NCI-H2029 treated with DMSO at 0.1 percent for 48 hours (cell line): ENCODE measurements at regions not wholly inside any gene's neighbourhood (a gene's known extent, or its start where the extent isn't known, plus 50 kb on each side); places are given as distances from the start of the nearest gene placed in this dataset.

Experiments
- DNase-seq: peaks from one replicate; lab custom pipeline; 2025; lab: John Stamatoyannopoulos, UW

DNA sequence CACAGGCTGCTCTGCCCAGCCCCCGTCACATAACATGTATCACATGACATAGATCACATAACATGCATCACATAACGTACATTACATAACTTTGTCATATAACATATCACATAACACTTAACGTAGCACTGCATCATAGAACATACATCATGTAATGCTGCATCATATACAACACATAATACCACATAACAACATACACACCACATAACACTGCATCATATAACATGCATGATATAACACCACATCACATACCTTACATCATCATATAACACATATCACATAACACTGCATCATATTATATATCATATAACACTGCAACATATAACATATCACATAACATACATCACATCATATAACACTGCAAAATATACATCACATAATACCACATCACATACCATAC lies 83.8 kb downstream of the AXIN2 start:
- DNase-seq, result no peak

GRCh38 chr17:65474660-65475059 lies 86.8 kb downstream of the AXIN2 start:
- no peak for DNase-seq

GRCh38 chr17:65473985-65474384 lies 87.5 kb downstream of the AXIN2 start:
- DNase-seq, result no peak

GRCh38 chr17:65473363-65473762 lies 88.1 kb downstream of the AXIN2 start:
- DNase-seq, result no peak

DNA sequence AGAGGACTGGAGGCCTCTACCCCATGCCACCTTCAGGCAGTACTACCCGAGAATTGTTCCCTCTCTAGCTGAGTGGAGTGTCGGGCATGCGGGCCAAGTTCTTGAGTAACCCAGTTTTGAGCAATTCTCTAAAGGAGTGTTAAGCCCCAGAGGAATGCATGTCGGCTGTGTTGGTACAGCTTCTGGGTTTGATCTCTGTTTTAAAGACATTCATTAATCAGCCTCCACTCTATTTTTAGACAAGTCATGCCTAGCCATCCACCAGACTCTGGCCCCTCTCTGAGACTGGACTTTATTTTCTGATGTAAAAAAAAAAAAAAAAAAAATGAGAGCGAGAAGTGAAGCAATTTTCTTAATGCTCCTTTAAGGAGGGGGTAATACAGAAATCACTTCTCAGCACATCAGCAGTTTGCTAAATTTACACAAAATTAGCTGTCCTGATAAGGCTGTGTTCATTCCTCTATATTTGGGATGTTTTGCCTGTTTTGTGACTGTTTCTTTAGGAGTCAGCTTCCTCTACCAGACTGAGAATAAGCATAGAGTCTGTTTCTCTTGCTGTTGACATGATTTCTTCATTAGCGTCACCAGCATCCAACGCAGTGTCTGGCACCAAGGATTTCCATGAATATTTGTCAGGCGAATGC lies 88.7 kb downstream of the AXIN2 start:
- no peak for DNase-seq

DNA sequence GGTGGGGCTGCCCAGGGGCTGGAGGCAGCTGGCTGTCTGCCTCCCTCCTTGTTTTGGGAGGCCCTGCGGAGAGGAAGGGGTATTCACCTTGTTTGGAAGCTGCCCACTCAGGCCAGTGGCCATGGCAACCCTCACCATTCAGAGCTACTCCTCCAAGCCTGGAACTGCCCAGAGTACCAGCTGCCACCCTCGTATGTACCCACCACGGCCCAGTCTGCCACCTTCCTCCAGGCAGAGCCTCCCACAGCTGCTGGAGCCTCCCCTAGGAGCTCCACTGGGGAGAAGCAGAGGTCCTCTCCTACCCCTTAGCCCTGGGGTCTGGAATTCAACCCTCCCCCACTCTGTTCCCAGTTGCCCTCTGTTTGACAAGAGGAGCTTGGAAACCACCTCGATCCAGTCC lies 90.7 kb downstream of the AXIN2 start:
- no peak for DNase-seq

DNA sequence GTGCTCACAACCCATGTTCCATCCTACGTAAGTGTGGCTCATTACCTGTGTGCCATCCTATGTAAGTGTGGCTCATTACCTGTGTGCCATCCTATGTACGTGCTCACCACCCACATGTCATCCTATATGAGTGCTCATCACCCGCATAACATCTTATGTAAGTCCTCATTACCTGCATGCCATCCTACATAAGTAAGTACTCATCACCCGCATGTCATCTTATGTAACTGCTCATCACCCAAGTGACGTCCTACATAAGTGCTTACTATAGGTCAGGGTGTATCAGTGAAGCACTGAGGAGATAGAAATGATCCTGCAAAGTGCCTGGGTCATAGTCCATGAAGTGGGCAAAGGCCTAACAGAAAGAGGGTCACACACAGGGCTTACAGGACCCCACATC lies 93.1 kb downstream of the AXIN2 start:
- DNase-seq, result no peak

DNA sequence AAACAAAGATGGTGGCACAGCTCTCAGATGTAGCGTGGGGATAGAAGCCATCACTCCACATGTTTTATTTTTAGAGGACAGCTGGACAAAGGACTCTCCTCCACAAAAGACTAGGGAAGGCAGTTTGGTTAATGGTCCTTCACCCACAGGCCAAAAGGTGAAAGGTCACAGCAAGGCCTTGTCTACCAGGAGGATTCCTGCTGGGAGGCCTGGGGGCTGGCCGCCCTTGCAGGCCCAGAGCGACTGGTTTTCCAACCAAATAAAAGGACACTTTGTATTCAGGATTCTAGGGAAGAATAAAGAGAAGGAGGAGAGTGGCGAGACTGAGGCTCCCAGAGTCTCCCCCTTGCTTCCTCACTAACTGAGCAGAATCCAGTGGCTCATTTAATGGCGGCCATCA lies 94.3 kb downstream of the AXIN2 start:
- no peak for DNase-seq

DNA sequence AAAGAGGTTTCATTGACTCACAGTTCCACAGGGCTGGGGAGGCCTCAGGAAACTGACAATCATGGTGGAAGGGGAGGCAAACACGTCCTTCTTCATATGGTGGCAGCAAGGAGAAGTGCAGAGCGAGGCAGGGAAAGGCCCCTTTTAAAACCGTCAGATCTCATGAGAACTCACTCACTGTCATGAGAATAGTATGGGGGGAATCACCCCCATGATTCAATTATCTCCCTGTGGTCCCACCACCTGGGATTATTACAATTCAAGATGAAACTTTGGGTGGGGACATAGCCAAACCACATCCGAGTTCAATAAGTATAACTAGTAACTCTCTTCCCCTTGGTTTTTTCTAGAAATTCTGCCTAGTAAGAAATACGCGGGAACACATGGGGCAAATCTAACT lies 94.9 kb downstream of the AXIN2 start:
- no peak for DNase-seq

GRCh38 chr17:65463242-65463641 lies 98.2 kb downstream of the AXIN2 start:
- no peak for DNase-seq

GRCh38 chr17:65459677-65460347 lies 101.6 kb downstream of the AXIN2 start:
- no peak for DNase-seq

GRCh38 chr17:65457635-65458257 lies 103.7 kb downstream of the AXIN2 start:
- no peak for DNase-seq

- no peak for DNase-seq
Observed at GRCh38 chr17:65457183-65457582, 104.3 kb downstream of the AXIN2 start.

DNA sequence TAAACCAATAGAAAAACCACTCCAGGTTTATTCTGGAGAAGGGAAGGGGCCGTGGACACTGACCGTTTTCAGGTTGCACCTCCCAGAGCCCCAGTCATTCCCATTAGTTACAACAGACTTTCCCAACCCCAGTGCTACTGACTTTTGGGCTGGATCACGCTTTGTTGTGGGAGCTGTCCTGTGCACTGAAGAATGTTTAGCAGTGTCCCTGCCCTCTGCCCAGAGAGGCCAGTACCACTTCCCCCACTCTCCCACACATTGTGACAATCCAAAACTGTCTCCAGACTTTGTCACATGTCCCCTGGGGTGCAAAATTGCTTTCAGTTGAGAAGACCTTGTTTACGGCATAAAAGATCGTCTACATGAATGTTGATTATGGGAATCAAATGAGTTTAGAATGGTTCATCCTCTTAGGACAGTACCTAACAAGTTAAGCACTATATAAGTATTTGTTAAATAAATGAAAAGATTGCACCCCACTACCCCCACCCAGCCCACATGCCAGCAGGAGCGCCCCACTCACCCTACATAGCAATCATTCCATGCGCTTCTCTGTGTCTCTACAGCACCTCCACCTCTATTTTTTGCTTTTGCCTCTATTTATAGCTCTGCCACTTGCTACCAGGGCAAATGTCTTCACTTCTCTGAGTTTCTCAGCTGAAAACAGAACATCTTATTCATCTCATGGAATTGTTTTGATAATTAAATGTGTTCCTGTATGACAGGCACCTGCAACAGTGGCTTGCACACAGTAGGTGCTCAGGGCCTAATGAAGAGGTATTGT lies 104.9 kb downstream of the AXIN2 start:
- DNase-seq, result no peak

- no peak for DNase-seq
Observed at GRCh38 chr17:65455972-65456343, 105.5 kb downstream of the AXIN2 start.

- DNase-seq, result no peak
Observed at GRCh38 chr17:65455154-65455971, 106.1 kb downstream of the AXIN2 start.

DNA sequence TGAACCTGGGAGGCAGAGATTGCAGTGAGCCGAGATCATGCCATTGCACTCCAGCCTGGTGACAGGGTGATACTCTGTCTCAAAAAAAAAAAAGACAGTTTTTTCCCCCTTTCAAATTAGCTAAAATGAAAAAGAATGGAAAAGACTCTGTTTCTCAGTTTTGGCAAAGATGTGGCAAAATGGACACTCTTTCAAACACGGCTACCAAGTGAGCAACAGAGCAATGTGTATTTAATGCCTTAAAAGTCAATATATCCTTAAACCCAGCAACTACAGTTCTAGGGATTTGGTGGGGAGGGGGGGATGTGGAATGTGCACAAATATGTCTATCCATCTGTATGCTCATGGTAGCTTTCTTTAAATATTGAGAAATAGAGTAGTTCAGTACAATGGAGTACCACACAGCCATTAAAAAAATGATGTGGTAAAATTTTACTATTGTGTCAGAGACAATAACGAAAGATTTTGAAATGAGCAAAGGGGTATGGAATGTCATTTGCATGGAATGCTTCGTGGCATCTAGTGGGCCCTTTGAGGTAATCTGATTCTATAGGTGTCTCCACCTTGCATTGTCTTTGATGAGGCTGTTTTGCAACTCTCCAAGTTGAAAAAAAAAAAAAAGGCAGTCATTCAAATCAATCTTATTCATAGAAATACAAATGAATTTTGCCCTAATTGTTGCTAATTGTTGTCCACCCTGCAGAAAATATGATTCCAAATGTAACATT lies 108.1 kb downstream of the AXIN2 start:
- DNase-seq, result no peak

DNA sequence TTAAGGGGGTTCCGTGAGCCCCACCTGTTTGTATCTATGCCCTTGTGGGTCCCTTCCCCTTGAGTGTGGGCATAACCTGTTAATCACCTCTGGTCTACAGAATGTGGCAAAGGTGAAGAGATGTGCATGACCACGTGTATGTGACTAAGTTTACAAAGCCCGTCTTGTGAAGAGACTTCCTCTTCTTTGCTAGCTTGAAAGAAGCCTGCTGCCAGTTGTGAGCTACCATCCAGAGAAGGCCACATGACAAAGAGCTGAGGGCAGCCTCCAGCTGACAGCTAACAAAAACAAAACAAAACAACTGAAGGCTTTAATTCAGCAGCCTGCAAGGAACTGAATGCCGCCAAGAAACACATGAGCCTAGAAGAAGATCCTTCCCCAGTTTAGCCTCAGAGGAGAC lies 112.0 kb downstream of the AXIN2 start:
- DNase-seq, result no peak

GRCh38 chr17:65447823-65448222 lies 113.6 kb downstream of the AXIN2 start:
- no peak for DNase-seq

DNA sequence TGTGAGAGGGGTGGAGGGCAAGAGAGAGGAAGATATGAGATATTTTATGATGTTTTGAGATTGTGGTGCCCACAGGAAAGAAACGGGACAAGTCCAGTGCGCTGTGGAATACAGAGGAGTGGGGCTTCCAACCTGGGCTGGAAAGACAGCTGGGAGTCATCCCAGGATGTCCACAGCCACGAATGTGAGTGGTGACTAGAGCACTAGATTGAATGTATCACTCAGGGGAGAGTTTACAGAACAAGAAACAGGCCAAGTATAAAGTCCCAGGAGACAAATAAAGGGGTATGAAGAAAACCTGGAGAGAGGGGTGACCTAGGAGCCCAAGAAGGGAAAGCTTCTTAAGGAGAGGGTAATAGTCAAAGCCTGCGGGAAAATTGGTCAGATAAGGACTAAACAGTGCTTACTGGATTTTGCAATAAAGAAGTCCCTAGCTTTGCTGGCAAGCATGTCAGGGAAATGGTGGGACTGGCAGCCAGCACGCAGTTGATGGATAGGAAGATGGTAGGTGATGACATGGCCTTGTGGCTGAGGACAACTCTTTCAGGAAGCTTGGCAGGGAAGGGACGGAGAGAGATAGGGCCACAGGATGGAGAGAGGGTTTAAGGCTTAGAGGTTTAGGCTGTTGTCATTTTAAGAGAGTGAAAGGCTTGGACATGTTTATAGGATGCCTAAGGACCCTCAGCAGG lies 114.5 kb downstream of the AXIN2 start:
- DNase-seq, result no peak

DNA sequence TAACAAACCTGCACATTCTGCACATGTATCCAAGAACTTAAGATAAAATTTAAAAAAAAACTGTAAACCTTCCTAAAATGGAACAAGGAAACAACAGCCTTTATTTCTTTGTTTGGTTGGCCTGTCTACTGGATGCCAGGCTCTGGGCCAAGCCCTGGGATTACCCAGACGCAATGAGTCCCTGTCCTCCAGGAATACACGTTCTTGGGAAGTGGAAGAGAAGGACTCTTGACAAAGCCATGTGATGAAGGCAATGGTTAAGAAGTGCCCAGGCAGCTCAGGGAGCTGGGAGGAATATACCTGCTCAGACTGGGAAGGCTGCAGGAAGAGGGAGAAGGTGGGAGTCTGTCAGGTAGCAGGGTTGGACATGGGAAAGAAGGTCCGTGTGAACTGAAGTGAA lies 115.4 kb downstream of the AXIN2 start:
- DNase-seq, result peak; percentile 17
